Epidermal melanocyte (primary cell): ENCODE measurements at regions not wholly inside any gene's neighbourhood (a gene's known extent, or its start where the extent isn't known, plus 50 kb on each side); places are given as distances from the start of the nearest gene placed in this dataset.
"Not testable (repeated sequence)": the region's sequence is repeated elsewhere in the genome, so short reads cannot be mapped to it uniquely, and the experiment has no call there.

Source experiments
- DNase-seq: peaks from one replicate; pipeline ENCODE4 v3.0.0; 2011; ENCODE audit warnings: low spot score; ENCODE audit not compliant: insufficient read length

DNA sequence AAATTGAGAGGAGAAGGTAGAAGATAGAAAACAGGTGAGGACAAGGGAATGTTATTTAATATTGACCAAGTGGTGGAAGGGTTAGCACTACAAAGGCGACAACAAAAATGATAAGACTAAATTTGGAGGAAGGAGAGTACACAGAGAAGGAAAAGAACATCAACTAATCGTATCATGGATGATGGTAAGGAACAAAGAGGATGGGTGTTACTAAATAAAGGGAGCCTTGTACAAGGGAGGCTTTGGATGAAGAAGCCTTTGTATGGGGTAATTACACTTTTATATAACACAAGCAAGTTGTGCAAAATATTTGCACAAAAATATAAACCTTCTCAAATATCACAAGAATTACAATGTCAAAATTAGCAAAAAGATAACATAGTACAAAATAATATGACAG, 125.7 kb downstream of the ZNF608 start:
- no peak for DNase-seq

DNA sequence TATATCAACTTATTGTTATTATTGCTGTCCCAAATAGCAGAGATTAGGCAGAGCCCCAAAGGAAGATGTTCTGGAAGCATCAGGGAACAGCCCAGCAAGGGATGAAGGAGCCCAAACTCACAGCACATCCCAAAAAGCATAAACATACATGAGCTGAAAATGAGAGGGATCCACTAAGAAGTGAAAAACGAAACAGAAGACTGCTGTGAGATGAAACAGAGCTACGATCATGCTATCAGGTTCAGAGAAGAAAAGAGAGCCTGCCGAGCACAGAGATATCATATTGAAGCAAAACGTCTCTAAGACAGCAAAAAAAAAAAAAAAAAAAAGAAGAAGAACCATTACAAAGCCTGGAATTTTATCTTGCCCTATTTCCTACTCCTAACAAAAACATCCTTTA, 127.3 kb downstream of the ZNF608 start:
- DNase-seq, result no peak

GRCh38 chr5:124617787-124618186, 128.7 kb downstream of the ZNF608 start:
- DNase-seq, result no peak

DNA sequence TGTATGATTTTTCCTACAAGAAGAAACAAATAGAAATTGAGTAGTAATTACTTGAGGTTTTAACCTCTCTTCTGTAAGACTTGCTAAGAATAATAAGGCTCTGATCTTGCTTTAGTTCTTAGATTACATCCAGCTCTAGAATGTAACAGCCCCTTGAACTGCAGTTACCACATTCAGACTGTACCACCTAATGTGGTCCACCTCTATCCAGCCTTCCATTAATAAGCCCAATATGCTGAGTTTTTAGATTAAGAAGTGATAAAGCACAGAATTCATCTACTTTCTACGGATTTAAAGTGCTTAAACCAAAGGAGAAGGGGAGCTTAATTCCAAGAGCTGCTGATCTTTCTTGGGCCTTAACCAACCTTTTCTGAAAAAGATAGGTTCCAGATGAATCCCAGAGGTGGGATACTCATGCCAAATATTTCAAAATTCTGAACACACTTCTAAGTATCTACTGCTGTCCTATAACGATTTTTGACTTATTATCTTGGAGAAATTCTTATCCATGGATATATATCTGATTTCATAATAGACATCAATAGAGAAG, 131.5 kb downstream of the ZNF608 start:
- no peak for DNase-seq

DNA sequence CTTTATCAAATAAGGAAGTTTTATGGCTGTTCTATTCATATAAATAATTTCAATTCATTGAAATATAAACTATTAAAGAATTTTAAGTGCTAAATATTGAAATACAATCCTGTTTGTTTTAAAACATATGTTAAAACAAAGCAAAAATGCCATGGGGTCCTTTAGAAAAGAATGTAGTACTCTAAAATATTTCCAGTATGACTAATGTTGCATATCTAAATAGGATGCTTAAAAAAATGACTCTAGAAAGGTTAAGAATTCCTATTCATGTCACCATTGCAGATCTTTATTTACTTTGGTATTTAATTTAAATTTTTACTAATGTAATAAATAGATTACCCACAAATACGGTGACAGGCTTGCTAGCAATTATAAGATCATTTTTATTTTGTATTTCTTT, 132.3 kb downstream of the ZNF608 start:
- no peak for DNase-seq

GRCh38 chr5:124613273-124613953, 133.0 kb downstream of the ZNF608 start:
- DNase-seq, result no peak

- no peak for DNase-seq
Measured at GRCh38 chr5:124612023-124612422, 134.4 kb downstream of the ZNF608 start.

DNA sequence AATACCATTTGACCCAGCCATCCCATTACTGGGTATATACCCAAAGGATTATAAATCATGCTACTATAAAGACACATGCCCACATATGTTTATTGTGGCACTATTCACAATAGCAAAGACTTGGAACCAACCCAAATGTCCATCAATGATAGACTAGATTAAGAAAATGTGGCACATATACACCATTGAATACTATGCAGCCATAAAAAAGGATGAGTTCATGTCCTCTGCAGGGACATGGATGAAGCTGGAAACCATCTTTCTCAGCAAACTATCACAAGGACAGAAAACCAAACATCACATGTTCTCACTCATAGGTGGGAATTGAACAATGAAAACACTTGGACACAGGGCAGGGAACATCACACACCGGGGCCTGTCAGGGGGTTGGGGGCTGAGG, 135.2 kb downstream of the ZNF608 start:
- not testable (repeated sequence) for DNase-seq

DNA sequence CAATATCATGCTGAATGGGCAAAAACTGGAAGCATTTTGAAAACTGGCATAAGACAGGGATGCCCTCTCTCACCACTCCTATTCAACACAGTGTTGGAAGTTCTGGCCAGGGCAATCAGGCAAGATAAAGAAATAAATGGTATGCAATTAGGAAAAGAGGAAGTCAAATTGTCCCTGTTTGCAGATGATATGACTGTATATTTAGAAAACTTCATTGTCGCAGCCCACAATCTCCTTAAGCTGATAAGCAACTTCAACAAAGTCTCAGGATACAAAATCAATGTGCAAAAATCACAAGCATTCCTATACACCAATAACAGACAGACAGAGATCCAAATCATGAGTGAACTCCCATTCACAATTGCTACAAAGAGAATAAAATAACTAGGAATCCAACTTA, 136.8 kb downstream of the ZNF608 start:
- DNase-seq, result not testable (repeated sequence)

- DNase-seq, result no peak
Measured at GRCh38 chr5:124606543-124606942, 139.9 kb downstream of the ZNF608 start.

GRCh38 chr5:124606093-124606492, 140.3 kb downstream of the ZNF608 start:
- DNase-seq, result no peak

DNA sequence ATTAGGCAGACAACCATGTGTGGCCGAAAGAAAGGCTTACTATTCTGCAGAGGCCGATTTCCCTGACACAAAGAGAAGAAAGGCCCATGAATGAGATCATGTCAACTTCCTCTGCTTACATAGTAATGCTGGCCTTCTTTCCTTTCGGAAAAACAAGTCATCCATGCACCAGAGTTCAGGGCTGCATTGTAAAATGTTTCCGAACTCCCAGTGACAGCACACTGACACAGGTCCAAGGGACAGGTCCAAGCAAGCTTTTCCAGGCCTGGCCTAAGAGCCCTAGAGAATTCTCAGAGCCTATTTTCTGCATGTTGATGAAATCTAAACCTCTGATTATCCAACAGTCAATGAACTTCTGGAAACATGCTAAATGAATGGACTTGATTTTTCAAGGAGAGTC, 140.9 kb downstream of the ZNF608 start:
- no peak for DNase-seq

DNA sequence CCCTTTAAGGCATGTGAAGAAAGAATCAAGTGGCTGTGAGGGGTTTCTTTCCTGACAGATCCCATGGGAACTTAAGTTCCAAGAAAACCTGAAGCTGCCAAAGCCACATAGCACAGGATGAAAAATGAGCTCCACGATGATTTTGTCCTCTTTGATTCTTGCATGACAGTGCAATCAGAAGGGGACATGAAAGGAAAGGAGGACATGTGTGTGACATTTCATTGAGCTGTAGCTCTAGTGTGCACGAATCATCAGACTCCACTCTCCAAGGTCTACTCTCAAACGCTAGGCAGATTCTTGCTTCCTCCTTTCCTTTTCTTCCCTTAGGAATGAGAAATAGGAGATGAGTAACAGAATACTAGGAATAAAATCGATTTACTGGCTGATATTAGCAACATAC, 142.0 kb downstream of the ZNF608 start:
- DNase-seq, result no peak

DNA sequence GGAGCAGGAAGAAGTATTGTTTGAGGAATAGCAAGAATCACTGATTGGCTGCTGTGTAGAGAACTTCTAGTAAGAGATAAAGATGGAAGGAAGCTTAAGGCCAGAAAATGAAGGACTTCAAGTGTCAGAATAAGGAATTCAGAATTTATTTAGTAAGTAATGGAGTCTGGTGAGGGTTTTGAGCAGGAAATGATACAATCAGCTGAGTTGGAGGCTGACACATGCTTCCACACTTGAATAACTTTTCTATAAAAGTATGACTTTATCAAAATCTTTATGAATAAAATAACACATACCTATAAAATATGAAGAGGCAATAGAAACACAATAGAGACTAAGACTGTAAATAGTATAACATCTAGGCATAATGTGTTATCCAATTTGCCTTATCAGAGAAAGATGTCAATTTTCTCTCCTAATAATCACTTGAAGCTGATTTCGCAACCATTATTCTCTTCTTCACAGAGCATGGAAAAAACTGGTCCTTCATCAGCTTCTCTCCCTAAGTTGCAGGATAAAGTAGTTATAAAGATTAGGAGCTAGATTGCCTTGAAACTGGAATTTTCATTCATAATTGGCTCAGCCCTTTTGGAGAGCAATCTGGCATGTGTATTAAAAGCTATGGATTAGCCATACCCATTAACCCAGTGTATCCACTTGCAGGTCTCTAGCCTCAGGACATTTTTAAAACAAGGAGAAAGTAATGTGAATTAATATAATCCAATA, 143.4 kb downstream of the ZNF608 start:
- no peak for DNase-seq

GRCh38 chr5:124599028-124599973, 147.1 kb downstream of the ZNF608 start:
- DNase-seq, result no peak

- no peak for DNase-seq
Measured at GRCh38 chr5:124596595-124597421, 149.6 kb downstream of the ZNF608 start.

DNA sequence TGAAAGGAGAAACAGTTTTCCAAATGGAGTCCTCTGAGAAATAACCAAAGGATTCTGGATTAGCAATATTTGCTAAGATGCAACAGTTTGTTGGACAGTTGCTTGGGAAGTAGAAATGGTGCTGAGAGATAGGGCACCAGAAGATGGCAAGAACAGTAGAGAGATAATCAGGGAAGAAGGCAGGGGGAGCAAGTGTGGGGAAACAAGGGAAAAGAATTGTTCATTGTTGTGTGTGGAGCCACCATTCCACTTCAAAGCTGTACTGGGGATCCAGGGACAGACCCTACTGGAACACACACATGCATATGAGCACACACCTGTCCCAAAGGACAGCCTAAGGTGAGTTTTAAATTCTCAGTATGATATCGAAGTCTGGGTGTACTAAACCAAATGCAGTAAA, 152.5 kb downstream of the ZNF608 start:
- no peak for DNase-seq

- DNase-seq, result no peak
Measured at GRCh38 chr5:124592891-124593290, 153.5 kb downstream of the ZNF608 start.

GRCh38 chr5:124591583-124591982, 154.9 kb downstream of the ZNF608 start:
- no peak for DNase-seq

GRCh38 chr5:124590686-124591085, 155.8 kb downstream of the ZNF608 start:
- no peak for DNase-seq

DNA sequence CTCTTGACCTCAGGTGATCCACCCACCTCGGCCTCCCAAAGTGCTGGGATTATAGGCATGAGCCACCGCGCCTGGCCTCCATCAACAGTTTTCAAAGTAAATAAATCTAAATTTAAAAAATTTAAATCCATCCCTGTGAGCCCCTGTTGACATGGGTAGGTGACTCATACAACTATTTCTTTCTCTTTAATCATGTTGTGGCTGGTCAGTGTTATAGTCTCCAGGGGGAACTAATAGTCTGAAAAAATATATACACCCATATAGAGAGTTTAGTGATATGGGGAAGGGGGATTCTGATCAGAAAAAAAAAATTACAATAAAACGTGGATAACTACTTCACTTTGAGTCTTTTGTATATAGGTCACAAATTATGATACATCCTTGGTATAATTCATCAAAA, 159.2 kb downstream of the ZNF608 start:
- DNase-seq, result no peak
